GM12878 (cell line): ENCODE measurements at regions not wholly inside any gene's neighbourhood (a gene's known extent, or its start where the extent isn't known, plus 50 kb on each side); places are given as distances from the start of the nearest gene placed in this dataset.

Source experiments
- ATAC-seq: fragments of 200-7000 bp; cut with Tn5 transposase; 3 replicates; pipeline ENCODE4 v1.9.1; 2020; ENCODE audit warnings: mild to moderate bottlenecking, moderate library complexity
- BruUV-seq: library from RNA; stranded (reverse); fragments of 400-500 nt; replicated peaks from 2 replicates; lab custom pipeline; 2021; lab: Mats Ljungman, UMichigan
- CTCF ChIA-PET: fragments of 300-600 bp; sonication (Branson Sonifier 250); formaldehyde crosslinking; extraction: SDS; loops from one replicate; lab custom pipeline; 2021; ENCODE audit warnings: inconsistent platforms; lab: Yijun Ruan, JAX
- POLR2A ChIA-PET: fragments of 350-600 bp; formaldehyde crosslinking; extraction: SDS; loops from one replicate; lab custom pipeline; 2021; ENCODE audit warnings: inconsistent platforms; lab: Charles Lee
- RAD21 ChIA-PET: fragments of 300-600 bp; sonication (Branson Sonifier 250); formaldehyde crosslinking; loops from one replicate; lab custom pipeline; 2023; ENCODE audit warnings: antibody characterized with exemption; ENCODE audit not compliant: unreplicated experiment; lab: Charles Lee
- SMC1A ChIA-PET: fragments of 300-600 bp; sonication (Branson Sonifier 250); formaldehyde crosslinking; loops from one replicate; lab custom pipeline; 2023; ENCODE audit not compliant: unreplicated experiment, uncharacterized antibody; lab: Charles Lee
- DNase-seq: peaks from one replicate; pipeline ENCODE4 v3.0.0-alpha.2; 2011; ENCODE audit warnings: low read depth, low spot score
- FAIRE-seq: peaks from 3 replicates; lab custom pipeline; 2011; peaks lifted over from hg19 to GRCh38; lab: Jason Lieb, UNC
- H2AFZ ChIP-seq: 2 replicates; pipeline ENCODE4 v1.6.0; 2011; ENCODE audit warnings: low read depth, low read length, control low read depth; ENCODE audit not compliant: control insufficient read depth
- H3K27ac ChIP-seq: 2 replicates; pipeline ENCODE4 v1.5.1; 2011; ENCODE audit warnings: control low read depth; ENCODE audit not compliant: control insufficient read depth, insufficient read depth
- H3K27me3 ChIP-seq, 2 experiments: replicated peaks in 1 of 2; 2 replicates each; pipeline versions ENCODE4 v1.6.0 to v1.6.1; 2011; ENCODE audit warnings: low read length in 1 of 2; ENCODE audit not compliant: control insufficient read depth in 2 of 2, insufficient read depth in 2 of 2
- H3K36me3 ChIP-seq, 2 experiments: 2 replicates each; pipeline ENCODE4 v1.5.1; 2011; ENCODE audit warnings: low read length in 1 of 2; ENCODE audit not compliant: control insufficient read depth in 2 of 2, insufficient read depth in 2 of 2
- H3K4me1 ChIP-seq: 2 replicates; pipeline ENCODE4 v1.6.1; 2011; ENCODE audit warnings: mild to moderate bottlenecking, low read length, moderate library complexity, mixed read lengths; ENCODE audit not compliant: control insufficient read depth, insufficient read depth
- H3K4me2 ChIP-seq: 2 replicates; pipeline ENCODE4 v1.6.0; 2011; ENCODE audit warnings: control low read depth; ENCODE audit not compliant: control insufficient read depth, insufficient read depth
- H3K4me3 ChIP-seq: fragments of 200-600 bp; sonication (generic); 2 replicates; pipeline ENCODE4 v1.5.1; 2016
- H3K79me2 ChIP-seq: 2 replicates; pipeline ENCODE4 v1.6.0; 2011; ENCODE audit warnings: low read length; ENCODE audit not compliant: control insufficient read depth, insufficient read depth
- H3K9ac ChIP-seq: 2 replicates; pipeline ENCODE4 v1.8.0; 2011; ENCODE audit warnings: low read length, control low read depth, mixed read lengths; ENCODE audit not compliant: control insufficient read depth, insufficient read depth
- H3K9me3 ChIP-seq: replicated peaks from 3 replicates; pipeline ENCODE4 v1.5.1; 2011; ENCODE audit warnings: mild to moderate bottlenecking, low read length; ENCODE audit not compliant: control insufficient read depth, insufficient read depth
- H4K20me1 ChIP-seq: 2 replicates; pipeline ENCODE4 v1.6.0; 2011; ENCODE audit not compliant: control insufficient read depth, insufficient read depth
- ATF7 ChIP-seq: fragments of 450-650 bp; IDR thresholded peaks from 2 replicates; pipeline ENCODE4 v1.6.1; 2016; ENCODE audit warnings: low read depth, mild to moderate bottlenecking
- CTCF ChIP-seq, 3 experiments: IDR thresholded peaks in 2 of 3; conservative IDR thresholded peaks in 1 of 3; 2 replicates each; pipeline ENCODE4 v1.5.1; 2011; ENCODE audit warnings: low read depth in 3 of 3, low read length in 3 of 3, mild to moderate bottlenecking in 3 of 3, control low read depth in 2 of 3, moderate library complexity in 2 of 3, inconsistent platforms in 1 of 3, mixed read lengths in 1 of 3; ENCODE audit not compliant: control insufficient read depth in 2 of 3, insufficient read depth in 1 of 3; ENCODE audit errors: extremely low read depth in 1 of 3
- FOXM1 ChIP-seq: IDR thresholded peaks from 2 replicates; pipeline ENCODE4 v1.6.1; 2012; ENCODE audit warnings: low read depth, mild to moderate bottlenecking, inconsistent platforms, low read length, moderate library complexity
- JUND ChIP-seq: IDR thresholded peaks from 2 replicates; pipeline ENCODE4 v1.6.1; 2012; ENCODE audit warnings: low read depth, mild to moderate bottlenecking, low read length, improper control_type of control experiment, moderate library complexity
- MXI1 ChIP-seq: fragments of 150-350 bp; IDR thresholded peaks from 2 replicates; pipeline ENCODE4 v1.6.1; 2011; ENCODE audit warnings: low read depth, mild to moderate bottlenecking, inconsistent platforms, low read length, improper control_type of control experiment
- MYC ChIP-seq: IDR thresholded peaks from 2 replicates; pipeline ENCODE4 v1.6.1; 2011; ENCODE audit warnings: mild to moderate bottlenecking, low read length, moderate library complexity, inconsistent platforms; ENCODE audit not compliant: insufficient read depth, insufficient replicate concordance, insufficient read length, severe bottlenecking
- NFYB ChIP-seq: IDR thresholded peaks from 2 replicates; pipeline ENCODE4 v1.6.1; 2011; ENCODE audit warnings: low read depth, mild to moderate bottlenecking, low read length, improper control_type of control experiment, moderate library complexity; ENCODE audit not compliant: insufficient read depth
- RB1 ChIP-seq: fragments of 450-650 bp; formaldehyde crosslinking; IDR thresholded peaks from 2 replicates; pipeline ENCODE4 v1.6.1; 2017; ENCODE audit warnings: mild to moderate bottlenecking, borderline replicate concordance
- REST ChIP-seq: IDR thresholded peaks from 2 replicates; pipeline ENCODE4 v1.6.1; 2012; ENCODE audit warnings: mild to moderate bottlenecking, low read depth, low read length
- SP1 ChIP-seq: IDR thresholded peaks from one replicate; pipeline ENCODE4 v1.6.1; 2011; ENCODE audit warnings: low read depth, low read length
- STAT1 ChIP-seq: fragments of 450-650 bp; conservative IDR thresholded peaks from 2 replicates; pipeline ENCODE4 v1.6.1; 2014; ENCODE audit warnings: antibody characterized with exemption, mild to moderate bottlenecking
- STAT3 ChIP-seq: IDR thresholded peaks from 2 replicates; pipeline ENCODE4 v1.6.1; 2011; ENCODE audit warnings: low read depth, low read length, improper control_type of control experiment
- TAF1 ChIP-seq: IDR thresholded peaks from 2 replicates; pipeline ENCODE4 v1.6.1; 2011; ENCODE audit warnings: mild to moderate bottlenecking, low read depth, low read length, borderline replicate concordance
- WGBS: methylation state at CpG from one replicate; pipeline ENCODE4 v1.1.6; 2016; ENCODE audit warnings: low lambda C conversion rate; ENCODE audit not compliant: insufficient replicate concordance, insufficient coverage; ENCODE audit errors: missing lambda C conversion rate; 5-methylcytosine and 5-hydroxymethylcytosine counted together
- in situ Hi-C: fragments of 300-500 bp; cut with MboI; formaldehyde crosslinking; loops from 9 replicates; pipeline ENCODE4 v1.14.3; 2018; ENCODE audit warnings: mixed read lengths
- intact Hi-C: fragments of 100-400 bp; cut with micrococcal nuclease; formaldehyde crosslinking; loops from one replicate; pipeline ENCODE4 v1.14.2; 2022; ENCODE audit not compliant: unreplicated experiment
- TF ChIP-seq, protein P1 (sequence below): fragments of 150-350 bp; IDR thresholded peaks from 2 replicates; pipeline ENCODE4 v1.6.1; 2014; ENCODE audit warnings: mild to moderate bottlenecking, low read depth, low read length
- TF ChIP-seq, protein P2 (sequence below): fragments of 450-650 bp; IDR thresholded peaks from 2 replicates; pipeline ENCODE4 v1.6.1; 2017; ENCODE audit warnings: mild to moderate bottlenecking, low read depth, inconsistent platforms; ENCODE audit not compliant: poor library complexity, severe bottlenecking

DNA sequence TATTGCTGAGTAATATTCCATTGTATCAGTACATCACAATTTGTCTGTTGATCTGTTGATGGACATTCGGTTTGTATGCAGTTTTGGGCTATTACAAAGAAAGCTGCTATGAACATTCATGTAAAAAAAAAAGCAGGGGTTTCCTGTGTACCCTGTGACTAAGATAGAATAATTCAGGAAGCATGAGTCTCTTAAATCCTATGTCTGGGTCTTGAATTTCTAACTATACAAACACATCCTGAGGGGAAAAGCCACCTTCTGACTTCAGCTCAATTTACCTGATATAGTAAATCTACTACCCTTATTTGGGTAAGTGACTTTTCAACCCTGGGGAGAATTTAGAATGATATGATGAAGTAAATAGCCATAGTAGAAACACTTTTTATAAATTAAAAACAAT lies 94.6 kb upstream of the FUNDC1 start:
- 0% methylated on average over 1 of the region's 1 CpG for WGBS
- intact Hi-C loops: no loop called here
- Histone ChIP-seq H3K79me2 (no peaks in the 10 kb centered on the region), H3K9me3 (no peaks in the 10 kb centered on the region), H3K4me3 (no peak overlapping the region), H3K9ac (no peak overlapping the region), H3K27ac (no peak overlapping the region), H3K36me3 (no peaks in the 10 kb centered on the region), H2AFZ (no peak overlapping the region), H3K27me3 (no peaks in the 10 kb centered on the region), H4K20me1 (no peaks in the 10 kb centered on the region), H3K4me2 (no peak overlapping the region), H3K4me1 (no peaks in the 10 kb centered on the region)
- ATAC-seq: no peak
- in situ Hi-C loops: no loop called here
- SMC1A ChIA-PET: interaction anchor here (1.0 kb wide), 1 partner anchor 8 kb away, joined by 3 read pairs; no protein-coding TSS in a partner anchor
- no TSS peak for BruUV-seq
- RAD21 ChIA-PET: no interaction called here
- no peak for FAIRE-seq
- POLR2A ChIA-PET: no interaction called here
- CTCF ChIA-PET: no interaction called here
- no peak for DNase-seq
- TF ChIP-seq, protein P1, sequence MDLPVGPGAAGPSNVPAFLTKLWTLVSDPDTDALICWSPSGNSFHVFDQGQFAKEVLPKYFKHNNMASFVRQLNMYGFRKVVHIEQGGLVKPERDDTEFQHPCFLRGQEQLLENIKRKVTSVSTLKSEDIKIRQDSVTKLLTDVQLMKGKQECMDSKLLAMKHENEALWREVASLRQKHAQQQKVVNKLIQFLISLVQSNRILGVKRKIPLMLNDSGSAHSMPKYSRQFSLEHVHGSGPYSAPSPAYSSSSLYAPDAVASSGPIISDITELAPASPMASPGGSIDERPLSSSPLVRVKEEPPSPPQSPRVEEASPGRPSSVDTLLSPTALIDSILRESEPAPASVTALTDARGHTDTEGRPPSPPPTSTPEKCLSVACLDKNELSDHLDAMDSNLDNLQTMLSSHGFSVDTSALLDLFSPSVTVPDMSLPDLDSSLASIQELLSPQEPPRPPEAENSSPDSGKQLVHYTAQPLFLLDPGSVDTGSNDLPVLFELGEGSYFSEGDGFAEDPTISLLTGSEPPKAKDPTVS: no peak
- TF ChIP-seq REST: no peak
- TF ChIP-seq STAT1: no peak
- TF ChIP-seq FOXM1: no peak
- no peak for TF ChIP-seq MXI1
- no peak for TF ChIP-seq SP1
- TF ChIP-seq, protein P2, sequence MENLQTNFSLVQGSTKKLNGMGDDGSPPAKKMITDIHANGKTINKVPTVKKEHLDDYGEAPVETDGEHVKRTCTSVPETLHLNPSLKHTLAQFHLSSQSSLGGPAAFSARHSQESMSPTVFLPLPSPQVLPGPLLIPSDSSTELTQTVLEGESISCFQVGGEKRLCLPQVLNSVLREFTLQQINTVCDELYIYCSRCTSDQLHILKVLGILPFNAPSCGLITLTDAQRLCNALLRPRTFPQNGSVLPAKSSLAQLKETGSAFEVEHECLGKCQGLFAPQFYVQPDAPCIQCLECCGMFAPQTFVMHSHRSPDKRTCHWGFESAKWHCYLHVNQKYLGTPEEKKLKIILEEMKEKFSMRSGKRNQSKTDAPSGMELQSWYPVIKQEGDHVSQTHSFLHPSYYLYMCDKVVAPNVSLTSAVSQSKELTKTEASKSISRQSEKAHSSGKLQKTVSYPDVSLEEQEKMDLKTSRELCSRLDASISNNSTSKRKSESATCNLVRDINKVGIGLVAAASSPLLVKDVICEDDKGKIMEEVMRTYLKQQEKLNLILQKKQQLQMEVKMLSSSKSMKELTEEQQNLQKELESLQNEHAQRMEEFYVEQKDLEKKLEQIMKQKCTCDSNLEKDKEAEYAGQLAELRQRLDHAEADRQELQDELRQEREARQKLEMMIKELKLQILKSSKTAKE: no peak
- no peak for TF ChIP-seq JUND
- TF ChIP-seq RB1: no peak
- no peak for TF ChIP-seq CTCF (IDR thresholded peaks at IDR 0.05 in 2 of 3, conservative IDR thresholded peaks at IDR 0.05 in 1 of 3; ENCODE audit: control insufficient read depth in 2 of 3, extremely low read depth in 1 of 3, insufficient read depth in 1 of 3, low read depth in 3 of 3, low read length in 3 of 3)
- no peak for TF ChIP-seq MYC
- no peak for TF ChIP-seq NFYB
- TF ChIP-seq ATF7: no peak
- TF ChIP-seq STAT3: no peak
- no peak for TF ChIP-seq TAF1
